ENCODE measurements at regions not wholly inside any gene's neighbourhood (a gene's known extent, or its start where the extent isn't known, plus 50 kb on each side); places are given as distances from the start of the nearest gene placed in this dataset.

DNA sequence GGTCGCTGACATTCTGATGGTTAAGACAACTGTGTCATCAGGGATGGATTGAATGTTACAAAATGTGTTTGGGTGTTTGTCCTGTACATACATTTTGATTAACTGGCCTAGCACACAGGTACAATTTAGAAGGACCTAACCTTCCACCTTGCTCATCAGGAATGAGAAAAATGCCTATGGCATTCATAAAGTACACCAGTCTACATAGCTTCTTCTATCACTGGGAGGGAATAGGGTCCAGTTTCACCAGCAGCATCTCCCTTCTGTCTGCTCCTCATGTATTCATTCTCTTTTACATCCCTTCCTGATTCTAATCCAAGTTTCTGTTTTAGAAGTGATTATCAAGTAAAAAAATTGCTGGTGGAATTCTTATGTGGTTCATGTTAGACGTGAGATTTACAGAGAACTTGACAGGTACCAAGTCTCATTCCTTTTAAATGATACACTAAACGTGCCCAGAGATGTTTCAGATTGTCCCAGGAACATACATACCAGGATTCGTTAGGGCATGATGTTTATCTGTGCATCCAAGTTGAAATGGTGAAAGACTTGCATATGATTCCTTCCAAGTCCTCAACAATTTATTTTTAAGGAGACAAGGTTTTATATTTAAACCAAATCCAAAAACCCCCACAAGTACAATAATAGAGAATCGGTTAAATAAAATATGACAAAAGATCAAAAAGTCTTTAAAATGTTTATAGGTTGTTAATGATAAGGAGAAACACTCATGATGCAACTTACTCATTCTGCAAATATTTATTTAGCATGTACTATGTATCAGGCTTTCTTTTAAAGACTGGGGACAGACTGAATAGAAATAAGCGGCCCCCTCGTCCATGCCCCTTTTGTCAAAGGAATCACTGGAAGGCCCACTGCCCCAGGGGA is 359.1 kb downstream of the ZNF674 start:
- no peak for TF ChIP-seq POLR2A (IDR thresholded peaks at IDR 0.05)
- TF ChIP-seq, protein P1, sequence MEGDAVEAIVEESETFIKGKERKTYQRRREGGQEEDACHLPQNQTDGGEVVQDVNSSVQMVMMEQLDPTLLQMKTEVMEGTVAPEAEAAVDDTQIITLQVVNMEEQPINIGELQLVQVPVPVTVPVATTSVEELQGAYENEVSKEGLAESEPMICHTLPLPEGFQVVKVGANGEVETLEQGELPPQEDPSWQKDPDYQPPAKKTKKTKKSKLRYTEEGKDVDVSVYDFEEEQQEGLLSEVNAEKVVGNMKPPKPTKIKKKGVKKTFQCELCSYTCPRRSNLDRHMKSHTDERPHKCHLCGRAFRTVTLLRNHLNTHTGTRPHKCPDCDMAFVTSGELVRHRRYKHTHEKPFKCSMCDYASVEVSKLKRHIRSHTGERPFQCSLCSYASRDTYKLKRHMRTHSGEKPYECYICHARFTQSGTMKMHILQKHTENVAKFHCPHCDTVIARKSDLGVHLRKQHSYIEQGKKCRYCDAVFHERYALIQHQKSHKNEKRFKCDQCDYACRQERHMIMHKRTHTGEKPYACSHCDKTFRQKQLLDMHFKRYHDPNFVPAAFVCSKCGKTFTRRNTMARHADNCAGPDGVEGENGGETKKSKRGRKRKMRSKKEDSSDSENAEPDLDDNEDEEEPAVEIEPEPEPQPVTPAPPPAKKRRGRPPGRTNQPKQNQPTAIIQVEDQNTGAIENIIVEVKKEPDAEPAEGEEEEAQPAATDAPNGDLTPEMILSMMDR (IDR thresholded peaks at IDR 0.05), result no peak

All from thyroid gland (tissue), 4 donors.